HG02884 (cell line): ENCODE measurements at regions not wholly inside any gene's neighbourhood (a gene's known extent, or its start where the extent isn't known, plus 50 kb on each side); places are given as distances from the start of the nearest gene placed in this dataset.
"Not testable (repeated sequence)": the region's sequence is repeated elsewhere in the genome, so short reads cannot be mapped to it uniquely, and the experiment has no call there.

Experiments
- ATAC-seq: cut with Tn5 transposase; IDR thresholded peaks from one replicate; pipeline ENCODE4 v1.9.1; 2021; ENCODE audit warnings: mild to moderate bottlenecking, moderate library complexity; ENCODE audit not compliant: unreplicated experiment

DNA sequence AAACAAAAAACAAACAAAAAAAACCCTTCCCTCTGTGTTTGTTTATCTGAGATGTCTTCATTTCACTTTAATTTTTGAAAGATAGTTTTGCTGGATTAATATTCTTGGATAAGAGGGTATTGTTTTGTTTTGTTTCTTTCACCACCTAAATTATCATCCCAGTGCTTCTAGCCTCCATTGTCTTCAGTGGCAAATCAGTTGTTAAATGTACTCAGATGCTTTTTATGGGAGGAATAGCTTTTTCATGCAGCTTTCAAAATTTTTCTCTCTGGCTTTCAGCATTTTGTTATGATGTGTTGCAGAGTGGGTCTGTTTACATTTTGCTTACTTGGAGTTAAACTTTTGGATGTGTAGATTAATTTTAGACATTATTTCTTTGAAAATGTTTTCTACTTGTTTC is 203.5 kb upstream of the DCC start:
- ATAC-seq, result no peak

DNA sequence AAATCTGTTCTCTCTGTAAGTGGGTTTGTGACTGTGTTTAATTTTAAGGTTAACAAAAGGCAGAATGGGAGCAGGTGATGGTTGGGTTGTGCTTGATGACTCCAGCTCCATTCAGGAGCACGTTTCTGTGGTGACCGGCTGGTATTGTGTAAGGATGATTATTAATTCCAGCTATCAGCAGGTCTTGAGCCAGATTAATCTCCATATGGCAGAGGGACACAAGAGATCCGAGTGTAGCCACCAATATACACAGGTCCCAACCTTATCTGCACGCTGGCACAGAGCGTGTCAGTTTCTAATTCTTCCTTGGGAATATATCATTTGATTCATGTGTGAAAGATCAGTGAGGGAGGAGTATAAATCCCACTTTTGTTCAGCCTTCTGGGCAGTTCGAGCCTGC is 199.0 kb upstream of the DCC start:
- ATAC-seq, result no peak

DNA sequence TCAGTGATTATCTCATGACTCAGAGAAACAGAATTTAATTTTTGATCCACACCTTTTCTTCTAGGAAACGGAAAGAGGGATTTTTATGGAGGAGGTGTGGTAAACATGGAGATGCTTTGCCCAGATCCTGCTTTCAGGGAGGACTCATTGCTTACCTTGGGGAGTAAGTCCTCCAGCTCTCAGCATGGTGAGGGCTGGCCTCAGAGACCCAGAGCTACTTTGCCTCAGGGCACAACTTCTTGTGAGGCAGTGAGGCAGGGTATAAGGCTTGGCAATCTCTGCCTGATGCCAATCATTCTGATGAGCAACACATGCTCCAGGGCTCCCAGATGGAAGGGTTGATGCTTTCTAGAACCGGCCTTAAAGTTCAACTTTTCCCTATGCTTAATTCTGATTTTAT is 189.9 kb upstream of the DCC start:
- ATAC-seq, result no peak

DNA sequence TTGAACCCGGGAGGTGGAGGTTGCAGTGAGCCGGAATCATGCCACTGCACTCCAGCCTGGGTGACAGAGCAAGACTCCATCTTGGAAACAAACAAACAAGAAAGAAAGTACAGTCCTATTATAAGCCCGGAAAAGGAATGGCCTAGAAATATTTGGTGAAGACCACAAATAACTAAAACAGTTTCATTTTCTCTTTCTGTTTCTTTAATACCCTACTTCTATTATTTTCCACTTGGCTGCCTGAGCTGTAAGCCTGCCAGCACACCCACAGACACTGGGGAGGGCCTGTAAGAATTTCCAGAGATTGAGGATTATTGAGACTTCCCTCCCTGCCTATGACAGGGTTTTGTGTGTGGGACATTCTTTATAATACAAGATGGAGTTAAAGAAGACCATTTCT is 188.0 kb upstream of the DCC start:
- no peak for ATAC-seq

DNA sequence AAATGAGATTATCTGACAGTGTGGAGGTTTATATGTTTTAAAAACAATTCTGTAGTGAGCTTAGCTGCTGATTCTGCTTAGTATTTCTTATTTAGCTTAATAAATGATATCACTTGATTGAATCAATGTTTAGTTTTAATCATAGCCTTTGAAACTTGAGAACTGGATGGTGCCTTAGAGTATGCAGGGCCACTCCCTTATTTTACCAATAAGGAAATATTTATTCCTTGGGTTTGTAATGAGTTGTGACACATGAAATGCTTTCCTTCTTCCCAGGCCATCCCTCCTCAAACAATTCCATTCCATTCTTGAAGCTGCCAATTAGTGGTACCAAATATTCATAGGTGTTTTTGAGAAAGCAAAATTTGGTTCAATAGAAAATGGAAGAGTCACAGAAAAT is 183.8 kb upstream of the DCC start:
- no peak for ATAC-seq

DNA sequence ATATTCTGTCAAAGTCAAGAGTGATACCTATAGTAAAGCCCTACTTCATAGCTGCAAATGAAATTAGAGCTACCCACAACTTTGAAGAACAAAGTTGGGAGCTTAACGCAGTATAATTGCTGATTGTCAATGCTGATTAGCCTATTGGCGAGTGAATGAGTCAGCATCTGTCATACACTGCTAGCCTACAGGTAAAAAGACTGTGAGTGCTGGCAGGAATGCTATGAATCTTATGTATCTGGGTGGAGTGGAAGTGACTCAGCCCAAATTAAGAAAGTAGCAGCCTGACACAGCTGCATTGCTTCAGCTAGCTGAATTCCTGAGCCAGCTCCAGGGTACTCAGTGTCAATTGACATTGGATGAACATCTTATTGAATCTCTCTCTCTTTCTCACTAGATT is 179.4 kb upstream of the DCC start:
- ATAC-seq, result no peak

DNA sequence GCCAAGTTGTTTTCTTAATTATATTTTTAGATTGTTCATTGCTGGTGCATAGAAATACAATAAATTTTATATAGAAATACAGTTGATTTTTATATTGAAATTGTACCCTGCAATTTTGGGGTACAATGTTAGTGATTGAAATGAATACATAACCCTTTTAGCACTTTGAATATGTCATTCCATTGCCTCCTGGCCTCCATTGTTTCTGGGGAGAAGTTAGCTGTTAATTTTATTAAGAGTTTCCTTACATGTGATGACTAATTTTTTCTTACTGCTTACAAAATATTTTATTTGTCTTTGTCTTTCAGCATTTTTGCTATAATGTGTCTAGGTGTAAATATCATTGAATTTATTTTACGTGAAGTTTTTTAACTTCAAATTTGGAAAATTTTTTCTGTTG is 176.5 kb upstream of the DCC start:
- no peak for ATAC-seq

DNA sequence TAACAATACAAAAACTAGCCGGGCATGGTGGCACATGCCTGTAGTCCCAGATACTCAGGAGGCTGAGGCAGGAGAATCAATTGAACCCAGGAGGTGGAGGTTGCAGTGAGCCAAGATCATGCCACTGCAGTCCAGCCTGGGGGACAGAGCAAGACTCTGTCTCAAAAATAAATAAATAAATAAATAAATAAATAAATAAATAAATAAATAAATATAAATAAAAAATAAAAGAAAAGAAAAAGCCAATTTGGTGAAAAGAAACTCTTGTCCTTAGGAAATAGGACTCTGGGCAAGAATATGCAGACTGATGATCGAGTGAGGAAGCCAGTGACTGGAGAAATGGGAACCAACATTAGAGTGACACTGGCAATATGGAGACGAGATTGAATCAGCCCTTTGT is 171.9 kb upstream of the DCC start:
- ATAC-seq, result not testable (repeated sequence)

DNA sequence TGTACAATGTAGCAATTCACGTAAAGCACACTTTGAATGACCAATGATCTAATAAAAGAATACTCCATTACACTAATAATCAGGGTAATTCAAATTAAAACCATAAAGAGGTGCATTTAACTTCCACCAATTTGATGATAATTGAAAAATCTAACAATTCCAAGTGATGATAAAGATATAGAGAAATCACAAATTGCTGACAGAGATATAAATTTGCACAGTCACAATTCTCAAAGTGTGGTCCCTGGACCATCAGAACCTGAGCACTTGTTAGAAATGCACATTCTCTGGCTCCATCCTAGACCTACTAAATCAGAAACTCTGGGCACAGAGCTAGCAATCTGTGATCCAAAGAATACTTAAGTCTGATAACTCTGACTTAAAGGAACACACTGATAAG is 165.8 kb upstream of the DCC start:
- no peak for ATAC-seq

DNA sequence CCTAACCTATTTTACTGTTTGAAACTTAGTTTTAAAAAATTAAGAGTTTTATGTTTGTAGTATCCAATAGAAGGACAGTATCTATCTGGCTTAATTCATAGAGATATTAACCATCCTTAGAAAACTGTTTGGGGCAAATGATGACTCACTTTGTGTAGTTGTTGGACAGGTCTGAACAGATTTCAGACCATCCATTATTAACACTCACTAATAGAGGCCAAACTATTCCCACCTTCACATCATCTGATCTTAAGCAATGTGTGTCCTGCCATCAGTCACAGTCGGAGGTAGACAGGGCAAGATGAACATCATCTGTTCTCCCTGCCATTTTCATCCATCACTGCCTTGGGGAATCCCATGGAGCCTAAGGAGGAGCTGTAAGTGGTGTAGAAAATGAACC is 164.6 kb upstream of the DCC start:
- ATAC-seq, result no peak

DNA sequence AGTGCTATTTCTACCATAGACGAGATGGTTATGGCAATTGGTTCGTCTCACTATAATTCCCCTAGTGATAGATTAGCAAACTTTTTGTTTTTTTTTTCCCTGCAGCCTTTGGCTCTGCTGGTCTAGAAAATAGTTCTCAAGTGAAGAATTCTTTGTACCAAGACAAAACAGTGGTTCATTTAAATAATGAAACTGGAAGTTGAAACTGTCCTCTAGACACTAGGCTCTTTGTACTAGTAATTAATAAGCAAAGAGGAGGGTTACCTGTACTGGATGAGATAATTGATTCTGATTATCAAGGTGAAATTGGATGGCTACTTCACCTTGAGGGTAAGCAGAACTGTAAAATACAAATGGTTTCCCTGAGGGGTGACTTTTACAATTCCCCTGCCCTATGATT is 156.9 kb upstream of the DCC start:
- ATAC-seq, result no peak

DNA sequence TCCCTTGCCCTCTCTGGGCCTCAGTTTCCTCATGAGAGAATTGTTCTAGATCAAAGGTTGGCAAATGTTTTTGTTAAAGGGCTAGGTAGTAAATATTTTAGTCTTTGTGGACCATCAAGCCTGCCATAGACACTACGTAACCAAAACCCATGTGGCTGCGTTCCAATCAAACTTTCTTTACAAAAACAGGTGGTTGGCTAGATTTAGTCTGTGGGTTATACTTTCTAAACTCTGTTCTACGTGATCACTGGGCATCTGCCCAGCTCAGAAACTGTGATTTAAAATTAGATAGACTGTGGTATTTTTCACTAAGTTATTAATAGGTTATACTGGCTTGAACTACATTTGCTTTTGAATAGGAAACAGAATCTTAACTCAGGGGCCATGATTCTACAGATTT is 149.8 kb upstream of the DCC start:
- no peak for ATAC-seq

DNA sequence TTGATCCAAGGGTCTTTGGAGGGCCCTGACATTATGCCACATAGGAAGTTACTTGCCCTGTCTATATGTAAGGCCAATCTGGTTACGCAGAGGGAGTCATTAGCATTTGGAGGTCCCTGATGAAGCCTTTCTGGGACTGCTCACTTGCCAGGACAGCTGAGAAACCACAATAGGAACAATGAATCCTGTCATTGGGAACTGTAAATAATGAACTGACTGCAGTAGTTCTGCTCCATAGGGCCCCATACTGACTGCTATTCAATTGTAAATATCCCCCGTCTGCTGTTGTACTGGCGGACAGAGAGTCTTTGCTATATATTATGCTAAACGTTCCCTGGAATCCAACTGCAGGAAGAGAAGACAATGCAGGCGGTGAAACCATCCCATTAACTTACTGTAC is 149.4 kb upstream of the DCC start:
- no peak for ATAC-seq

DNA sequence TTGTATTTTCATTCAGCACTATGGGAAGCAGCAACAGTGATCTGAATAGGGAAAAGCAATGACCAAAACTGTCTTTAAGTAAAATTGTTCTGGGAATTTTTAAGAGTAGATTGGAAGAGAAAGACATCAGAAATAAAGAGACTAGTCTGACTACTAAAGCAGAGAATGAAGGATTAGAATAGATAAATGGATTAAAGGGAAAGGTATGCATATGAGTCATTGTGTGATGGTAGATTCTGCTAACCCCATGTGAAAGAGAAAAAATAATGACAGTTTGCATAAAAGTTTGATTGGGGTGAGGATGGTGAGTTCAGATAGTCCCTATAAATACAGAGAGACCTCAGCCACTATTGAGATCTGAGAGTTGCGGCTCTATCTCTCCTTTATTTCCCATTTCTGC is 139.6 kb upstream of the DCC start:
- ATAC-seq, result no peak

DNA sequence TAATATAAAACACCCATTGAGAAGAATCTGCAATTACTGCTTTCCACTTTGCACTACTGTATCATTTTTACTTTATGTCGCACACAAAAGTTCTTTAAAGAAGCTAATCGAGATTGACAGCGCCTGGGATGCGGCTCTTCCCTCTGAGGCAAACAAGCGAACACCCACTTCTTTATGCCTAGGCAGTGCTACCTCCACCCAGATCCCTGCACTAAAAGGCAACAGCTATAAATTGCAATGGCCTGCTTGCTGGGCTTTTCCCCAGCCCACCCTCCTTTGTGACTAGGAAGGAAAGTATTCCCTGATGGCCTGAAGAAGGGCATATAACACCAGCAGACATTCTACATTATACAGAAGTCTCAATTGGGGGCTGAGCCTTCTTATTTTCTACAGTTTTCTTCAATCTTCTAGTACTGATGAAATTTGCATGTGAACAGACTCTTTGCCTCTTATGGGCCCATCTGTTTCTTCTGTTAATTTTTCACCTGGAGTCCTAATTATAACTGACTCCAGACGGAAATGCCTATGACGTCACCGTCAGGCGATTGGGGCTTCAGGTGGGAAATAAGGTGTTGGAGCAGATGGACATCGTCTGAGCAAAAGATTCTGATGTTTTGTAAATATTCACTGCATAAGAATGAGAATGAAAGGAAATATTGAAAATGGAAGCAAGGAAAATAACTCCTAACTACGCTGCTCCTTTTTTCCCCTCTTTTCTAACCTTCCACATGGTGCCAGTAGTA is 138.9 kb upstream of the DCC start:
- no peak for ATAC-seq

DNA sequence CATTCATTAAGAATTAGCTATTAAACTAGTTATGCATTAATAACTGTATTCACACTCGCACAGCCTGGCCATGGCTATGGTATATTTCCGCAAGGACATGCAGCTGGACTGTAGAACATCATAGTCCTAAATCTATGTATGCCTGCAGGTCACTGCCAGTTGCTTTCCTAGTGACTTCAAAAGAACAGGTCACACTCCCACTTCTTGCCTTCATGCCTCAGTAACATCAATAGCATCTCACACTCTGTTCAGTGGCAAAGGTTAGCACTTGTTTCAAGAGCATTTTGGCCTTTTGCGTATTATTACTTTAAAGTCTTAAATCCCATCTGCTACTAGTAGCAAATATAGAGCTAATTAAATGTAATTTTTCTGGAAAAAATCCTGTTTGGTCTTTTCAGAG is 131.4 kb upstream of the DCC start:
- no peak for ATAC-seq

DNA sequence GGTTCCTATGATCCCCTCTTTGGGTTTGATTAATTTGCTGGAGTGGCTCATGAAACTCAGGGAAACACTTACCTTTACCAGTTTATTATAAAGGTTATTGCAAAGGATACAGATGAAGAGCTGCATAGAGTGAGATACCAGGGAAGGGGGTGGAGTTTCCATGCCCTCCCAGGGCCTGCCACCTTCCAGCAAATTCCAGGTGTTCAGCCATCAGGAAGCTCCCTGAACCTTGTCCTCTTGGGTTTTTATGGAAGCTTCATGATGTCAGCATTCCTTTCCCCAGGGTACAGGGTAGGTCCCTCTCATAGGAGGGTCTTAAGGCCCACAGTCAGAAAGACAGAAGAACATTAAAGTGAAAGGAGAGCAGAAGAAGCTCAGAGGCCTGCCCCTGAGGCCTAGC is 123.9 kb upstream of the DCC start:
- no peak for ATAC-seq

DNA sequence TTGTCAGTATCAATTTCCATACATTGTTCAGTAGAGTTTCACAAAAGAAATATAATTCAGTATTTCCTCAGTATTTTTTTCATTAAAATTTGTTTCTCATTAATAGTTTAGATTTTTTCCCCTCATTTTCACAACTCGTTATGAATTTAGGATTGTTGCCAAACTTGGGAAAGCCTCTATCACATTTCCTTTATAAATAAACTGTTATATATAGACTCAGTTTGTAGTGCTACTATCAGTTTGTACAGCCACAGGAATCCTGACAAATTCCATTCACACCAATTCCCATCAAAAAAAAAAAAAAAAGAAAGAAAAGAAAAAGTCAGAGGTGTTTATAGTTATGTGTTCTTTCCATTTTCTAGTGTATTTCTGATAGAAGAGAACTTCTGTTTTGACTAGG is 123.3 kb upstream of the DCC start:
- no peak for ATAC-seq

DNA sequence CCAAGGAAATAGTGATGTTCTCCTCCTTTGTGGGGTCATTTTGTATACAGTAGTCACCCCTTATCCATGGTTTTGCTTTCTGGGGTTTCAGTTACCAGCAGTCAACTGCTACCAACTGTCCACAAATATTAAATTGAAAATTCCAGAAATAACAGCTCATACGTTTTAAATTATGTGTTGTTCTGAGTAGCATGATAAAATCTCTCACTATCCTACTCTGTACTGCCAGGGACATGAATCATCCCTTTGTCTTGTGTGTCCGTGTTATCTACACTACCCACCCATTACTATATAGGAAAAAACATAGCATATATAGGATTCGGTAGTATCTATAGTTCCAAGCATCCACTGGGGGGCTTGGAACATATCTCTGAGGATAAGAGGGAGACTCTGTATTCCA is 120.9 kb upstream of the DCC start:
- no peak for ATAC-seq

DNA sequence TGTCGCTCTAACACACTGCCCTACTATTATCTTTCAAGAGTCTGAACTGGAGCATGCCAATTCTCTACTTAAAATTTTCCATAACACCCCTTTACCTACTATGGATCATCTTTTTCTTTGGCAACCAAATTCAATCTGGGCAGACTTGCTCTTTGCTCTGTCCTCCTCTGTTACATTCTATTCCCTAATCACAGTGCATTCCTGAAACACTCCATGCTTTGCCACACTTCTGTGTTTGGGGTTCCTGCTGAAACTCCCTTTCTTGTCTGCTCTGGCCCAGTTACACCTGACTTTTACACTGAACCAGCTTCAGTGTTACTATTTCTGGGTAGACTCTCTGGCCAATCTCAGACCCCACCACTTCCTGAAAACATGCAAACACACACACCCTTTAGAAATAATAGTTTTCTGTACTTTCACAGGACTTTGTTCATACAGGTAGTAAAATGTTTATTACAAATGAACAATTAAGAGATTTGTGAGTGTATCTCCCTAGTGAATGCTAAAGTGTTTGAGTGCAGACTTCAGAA is 119.9 kb upstream of the DCC start:
- ATAC-seq, result no peak

DNA sequence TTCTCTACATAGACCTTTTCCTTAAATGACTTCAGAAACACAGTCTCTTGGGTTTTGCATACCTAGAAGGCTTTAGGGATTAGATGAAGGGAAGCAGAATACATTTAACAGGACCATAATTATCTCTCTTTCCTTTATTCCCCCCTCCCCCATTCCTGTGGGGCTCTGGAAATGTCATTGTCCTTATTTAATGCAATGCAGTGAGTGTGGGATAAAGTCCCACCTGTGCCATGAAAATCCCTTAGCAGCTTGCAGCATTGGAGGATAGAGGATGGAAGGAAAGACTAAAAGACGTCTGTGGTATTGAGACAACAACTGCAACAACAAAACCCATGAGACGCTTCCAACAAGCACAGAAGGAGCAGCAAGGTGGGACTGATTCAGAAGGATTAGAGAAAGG is 117.8 kb upstream of the DCC start:
- ATAC-seq, result no peak

DNA sequence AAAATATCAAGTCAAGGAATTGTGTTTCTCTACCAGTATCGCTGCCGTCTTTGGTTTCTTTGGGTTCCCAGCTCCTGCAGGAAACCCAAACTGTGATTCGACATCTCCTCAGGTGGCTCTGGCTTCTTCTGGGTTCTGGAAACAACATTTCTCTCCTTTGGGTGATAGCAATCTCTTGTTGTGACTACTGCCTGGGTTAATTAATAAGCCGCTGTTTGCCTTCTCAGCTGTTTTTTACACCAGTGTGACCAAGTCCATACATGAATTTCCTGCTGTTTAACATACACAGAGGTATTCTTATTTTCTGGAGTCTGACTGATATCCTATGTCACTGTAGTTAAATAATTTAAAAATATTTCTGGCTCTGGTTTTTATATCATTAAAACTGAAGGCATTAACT is 112.5 kb upstream of the DCC start:
- no peak for ATAC-seq

DNA sequence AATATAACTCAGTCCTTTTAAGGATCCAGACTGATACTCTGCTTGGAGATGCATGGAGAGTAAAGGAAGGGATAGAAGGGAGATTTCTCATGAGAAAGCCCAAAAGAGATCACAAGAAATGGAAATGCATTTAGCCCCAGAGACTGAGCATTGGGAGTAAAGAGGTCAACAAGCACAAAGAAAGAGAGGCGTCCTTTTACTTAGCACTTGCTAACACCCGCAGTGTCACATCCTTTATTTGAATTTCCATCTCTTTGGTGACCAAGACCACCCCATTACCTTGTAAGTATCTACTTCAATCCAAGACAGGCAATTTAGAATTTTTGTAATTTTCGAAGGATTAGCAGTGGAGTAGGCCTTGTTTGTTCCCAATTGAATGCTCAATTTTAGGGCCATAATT is 111.8 kb upstream of the DCC start:
- no peak for ATAC-seq
